GM19463 (cell line): ENCODE measurements at regions not wholly inside any gene's neighbourhood (a gene's known extent, or its start where the extent isn't known, plus 50 kb on each side); places are given as distances from the start of the nearest gene placed in this dataset.
"Not testable (repeated sequence)": the region's sequence is repeated elsewhere in the genome, so short reads cannot be mapped to it uniquely, and the experiment has no call there.

Experiments
- ATAC-seq: cut with Tn5 transposase; IDR thresholded peaks from one replicate; pipeline ENCODE4 v1.9.1; 2021; ENCODE audit warnings: mild to moderate bottlenecking, moderate library complexity; ENCODE audit not compliant: unreplicated experiment

DNA sequence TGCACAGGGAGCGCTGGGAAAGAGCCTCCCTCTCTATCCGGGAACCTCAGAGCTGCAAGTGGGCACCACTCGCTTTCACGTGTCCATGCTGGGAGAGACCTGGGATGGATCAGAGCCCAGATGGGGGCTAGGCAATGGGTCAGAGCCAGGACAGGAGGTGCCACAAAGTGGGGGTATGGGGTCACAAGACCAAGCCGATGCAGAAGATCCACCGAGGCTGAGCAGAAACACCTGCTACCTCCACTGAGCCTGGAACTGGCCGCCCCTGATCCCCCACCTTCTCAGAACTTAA lies 180.9 kb upstream of the SFSWAP start:
- ATAC-seq: no peak

DNA sequence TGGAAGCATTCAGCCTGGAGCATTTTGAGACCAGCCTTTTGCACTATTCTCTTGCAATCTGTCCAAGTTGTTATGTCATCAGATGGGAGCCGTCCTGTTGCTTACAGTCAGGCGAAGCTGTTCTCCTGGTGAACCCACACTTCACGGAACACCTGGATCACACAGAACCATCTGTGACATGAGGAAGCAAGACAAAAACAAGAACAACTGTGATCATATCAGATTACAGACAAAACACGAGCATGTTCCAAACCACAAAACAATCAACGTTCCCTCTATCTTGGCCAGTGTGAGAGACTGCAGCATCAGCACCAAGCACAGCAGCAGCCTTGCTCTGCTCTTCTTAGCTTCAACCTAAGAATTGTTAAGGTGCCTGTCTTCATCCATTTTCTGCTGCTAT lies 180.5 kb upstream of the SFSWAP start:
- no peak for ATAC-seq

DNA sequence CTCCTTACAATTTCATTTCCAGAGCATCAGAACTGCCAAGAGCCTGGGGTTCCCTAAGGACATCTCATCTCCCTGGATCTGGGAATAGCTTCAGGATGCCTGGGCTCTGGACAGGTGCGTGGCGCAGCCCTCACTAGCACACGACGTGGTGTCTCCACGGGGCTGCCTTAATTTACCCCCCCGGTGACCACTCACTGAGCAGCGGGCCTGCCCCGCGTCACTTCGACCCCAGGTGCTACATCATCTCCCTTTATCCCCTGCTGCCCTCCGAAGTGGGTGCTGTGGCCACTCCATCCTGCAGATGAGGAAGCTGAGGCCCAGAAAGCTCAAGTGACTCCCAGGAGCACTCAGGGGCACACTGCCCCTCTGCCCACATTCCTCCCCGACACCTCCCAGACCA lies 177.8 kb upstream of the SFSWAP start:
- no peak for ATAC-seq

DNA sequence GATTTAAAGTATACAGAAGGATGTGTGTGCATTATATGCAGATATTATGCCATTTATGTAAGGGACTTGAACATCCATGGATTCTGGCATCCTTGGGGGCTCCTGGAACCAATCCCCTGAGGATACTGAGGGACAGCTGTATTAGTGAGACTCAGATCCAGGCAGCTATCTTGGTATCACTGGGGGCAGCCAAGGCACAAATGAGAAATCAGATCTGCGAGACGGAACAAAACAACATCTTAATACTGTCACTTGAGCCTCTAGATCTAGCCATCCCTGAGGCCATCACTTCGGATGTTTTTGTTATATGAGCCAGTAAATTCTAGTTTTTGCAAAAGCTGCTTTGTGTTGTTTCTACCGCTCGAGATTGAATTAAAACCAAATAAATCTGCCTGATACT lies 175.1 kb upstream of the SFSWAP start:
- no peak for ATAC-seq

DNA sequence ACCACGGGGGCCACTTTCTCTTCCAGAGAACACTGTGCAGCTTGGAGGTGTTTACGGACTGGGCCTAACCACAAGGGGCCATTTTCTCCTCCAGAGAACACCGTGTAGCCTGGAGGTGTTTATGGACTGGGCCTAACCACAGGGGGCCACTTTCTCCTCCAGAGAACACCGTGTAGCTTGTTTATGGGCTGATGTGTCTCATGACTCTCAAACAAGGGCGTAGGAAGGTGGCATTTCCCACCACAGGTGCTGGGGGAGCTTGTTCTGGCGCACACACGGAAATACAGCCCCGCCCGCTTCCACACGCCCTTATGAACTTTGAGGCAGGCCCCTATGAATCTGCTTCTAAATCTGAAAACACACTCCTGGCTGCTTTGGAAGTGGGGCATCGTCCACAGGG lies 174.6 kb upstream of the SFSWAP start:
- ATAC-seq: no peak

DNA sequence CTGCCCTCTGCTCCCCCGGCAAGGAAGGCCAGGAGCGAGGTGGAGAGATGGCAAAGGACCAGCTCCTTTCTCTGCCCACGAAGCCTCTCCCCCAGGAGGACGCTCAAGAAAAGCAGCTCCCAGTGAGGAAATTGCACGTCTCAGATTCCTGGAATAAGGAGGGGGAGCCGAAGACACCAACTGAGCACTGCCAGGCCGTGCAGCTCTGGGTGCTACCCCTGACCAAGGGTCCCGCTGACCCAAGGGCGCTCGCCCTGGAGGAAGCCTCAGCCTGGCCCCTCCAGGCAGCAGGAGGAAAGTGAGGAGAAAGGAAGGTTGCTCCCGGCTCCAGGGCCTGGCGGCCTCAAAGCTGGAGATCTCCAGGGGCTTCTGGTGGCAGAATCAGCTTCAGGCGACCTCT lies 174.1 kb upstream of the SFSWAP start:
- no peak for ATAC-seq

DNA sequence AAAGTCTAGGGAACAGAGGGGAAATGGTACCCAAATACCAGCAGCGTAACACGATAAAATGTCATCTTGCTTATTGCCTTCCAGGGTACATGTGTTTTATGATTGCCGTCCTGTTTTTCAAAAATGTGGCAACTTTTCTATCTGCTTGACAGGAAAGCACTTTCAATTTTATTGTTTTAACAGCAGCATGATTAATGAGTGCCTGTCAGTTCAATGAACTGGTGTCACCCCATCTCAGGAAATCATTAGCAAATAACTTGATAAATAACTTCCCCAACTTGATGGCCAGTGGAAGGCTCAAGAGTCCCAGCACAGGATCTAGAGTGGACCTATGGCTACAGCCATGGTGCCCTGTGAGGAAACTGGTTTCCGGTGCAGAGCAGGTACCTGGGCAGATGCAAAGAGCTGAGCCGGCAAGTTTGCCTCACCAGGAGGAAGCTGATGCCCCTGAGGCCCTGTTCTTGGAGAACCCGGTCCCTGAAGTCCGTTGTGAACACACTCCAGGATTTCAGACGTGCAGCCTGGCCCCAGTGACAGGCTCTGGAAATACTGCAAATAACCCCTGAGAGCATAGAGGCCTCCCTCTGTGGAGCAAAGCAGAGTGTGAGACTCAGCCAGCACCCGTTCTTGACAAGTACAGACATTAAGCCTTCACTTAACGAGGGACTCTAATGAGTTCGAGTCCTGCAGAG lies 173.5 kb upstream of the SFSWAP start:
- ATAC-seq: no peak

DNA sequence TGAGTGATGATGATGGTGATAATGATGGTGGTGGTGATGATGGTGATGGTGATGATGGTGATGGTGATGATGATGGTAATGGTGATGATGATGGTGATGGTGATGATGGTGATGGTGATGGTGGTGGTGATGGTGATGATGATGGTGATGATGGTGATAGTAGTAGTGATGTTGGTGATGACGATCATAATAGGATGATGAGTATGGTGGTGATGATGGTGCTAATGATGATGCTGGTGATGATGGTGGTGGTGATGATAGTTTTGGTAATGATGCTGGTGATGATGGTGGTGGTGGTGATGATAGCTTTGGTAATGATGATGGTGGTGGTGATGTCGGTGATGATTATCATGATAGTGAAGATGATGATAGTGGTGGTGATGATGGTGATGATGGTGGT lies 171.5 kb upstream of the SFSWAP start:
- ATAC-seq: no peak

DNA sequence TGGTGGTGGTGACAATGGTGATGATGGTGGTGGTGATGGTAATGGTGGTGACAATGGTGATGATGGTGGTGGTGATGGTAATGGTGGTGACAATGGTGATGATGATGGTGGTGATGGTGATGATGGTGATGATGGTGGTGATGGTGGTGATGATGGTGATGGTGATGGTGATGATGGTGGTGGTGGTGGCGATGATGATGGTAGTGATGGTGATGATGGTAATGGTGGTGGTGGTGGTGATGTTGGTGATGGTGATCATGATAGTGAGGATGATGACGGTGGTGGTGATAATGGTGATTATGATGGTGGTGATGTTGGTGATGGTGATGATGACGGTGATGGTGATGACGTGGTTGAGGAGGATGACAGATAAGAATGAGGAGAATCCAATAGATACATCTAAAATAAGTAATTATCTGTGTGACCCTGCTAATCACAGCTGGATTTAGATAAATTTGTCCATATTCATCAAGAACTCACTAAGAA lies 170.7 kb upstream of the SFSWAP start:
- no peak for ATAC-seq

DNA sequence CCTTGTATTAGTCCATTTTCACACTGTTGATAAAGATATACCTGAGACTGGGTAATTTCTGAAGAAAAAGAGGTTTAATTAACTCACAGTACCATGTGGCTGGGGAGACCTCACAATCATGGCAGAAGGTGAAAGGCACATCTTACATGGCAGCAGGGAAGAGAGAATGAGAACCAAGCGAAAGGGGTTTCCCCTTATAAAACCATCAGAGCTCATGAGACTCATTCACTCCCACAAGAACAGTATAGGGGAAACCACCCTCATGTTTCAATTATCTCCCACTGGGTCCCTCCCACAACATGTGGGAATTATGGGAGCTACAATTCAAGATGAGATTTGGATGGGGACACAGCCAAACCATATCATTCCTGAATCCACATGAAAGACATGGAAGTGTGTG lies 169.4 kb upstream of the SFSWAP start:
- not testable (repeated sequence) for ATAC-seq

DNA sequence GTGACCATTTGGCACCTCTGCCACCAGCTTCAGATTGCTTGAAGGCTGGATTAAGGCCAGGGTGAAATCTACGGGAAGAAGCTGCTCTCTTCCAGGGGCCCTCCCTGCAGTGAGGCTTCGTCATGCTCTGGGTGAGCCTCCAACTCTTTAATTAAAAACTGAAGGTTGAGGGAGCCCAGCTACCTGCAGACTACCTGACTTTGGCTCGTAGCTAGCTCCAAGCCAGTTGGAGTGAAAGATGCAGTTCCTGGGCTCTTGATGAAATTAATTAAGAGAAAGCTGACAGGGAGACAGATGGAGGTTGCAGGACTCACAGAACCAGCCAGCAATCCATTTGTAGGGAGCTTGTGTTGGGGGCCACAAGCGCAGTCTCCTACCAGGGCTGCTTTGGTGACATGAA lies 168.5 kb upstream of the SFSWAP start:
- no peak for ATAC-seq

DNA sequence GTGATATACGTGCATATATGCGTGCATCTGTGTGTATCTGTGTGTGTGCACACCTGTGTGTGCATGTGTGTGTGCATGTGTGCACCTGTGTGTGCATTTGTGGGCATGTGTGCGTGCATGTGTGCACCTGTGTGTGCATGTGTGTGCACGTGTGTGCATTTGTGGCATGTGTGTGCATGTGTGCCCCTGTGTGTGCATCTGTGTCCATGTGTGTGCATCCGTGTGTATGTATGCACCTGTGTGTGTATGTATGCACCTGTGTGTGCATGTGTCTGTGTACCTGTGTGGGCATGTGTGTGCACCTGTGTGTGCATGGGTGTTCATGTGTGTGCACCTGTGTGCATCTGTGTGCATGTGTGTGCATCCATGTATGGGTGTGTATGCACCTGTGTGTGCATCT lies 167.8 kb upstream of the SFSWAP start:
- no peak for ATAC-seq

DNA sequence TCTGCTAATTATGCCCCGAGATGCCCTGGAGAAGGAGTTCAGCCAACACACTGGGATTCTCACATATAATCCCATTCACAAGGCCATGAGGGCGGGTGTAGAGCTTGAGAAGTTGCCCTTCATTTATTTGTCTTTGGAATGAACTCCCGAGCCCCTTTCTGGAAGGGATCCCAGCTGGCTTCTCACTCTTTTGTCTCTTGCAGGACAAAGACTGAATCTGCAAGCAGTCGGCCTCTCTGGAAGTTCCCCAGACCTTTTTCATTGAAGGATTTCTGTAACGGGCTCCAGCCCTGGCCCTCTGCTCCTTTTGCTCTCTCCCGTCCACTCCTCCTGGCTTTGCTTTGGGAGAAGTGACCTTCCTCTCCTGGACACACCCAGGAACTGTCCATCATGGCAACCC lies 163.3 kb upstream of the SFSWAP start:
- ATAC-seq: no peak

DNA sequence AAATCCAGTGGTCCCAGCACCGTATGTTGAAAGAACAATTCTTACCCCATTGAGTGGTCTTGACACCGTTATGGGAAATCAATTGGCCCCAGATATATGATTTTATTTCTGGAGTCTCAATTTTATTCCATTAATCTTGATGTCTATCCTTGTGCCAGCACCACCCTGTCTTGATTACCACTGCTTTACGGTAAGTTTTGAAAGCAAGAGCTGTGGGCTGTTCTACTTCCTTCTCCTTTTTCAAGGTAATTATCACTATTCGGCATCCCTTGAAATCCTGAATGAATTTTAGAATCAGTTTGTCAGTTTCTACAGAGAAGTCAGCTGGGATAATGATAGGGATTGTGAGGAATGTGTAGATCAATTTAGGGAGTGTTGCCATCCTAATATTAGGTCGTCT lies 160.8 kb upstream of the SFSWAP start:
- no peak for ATAC-seq

DNA sequence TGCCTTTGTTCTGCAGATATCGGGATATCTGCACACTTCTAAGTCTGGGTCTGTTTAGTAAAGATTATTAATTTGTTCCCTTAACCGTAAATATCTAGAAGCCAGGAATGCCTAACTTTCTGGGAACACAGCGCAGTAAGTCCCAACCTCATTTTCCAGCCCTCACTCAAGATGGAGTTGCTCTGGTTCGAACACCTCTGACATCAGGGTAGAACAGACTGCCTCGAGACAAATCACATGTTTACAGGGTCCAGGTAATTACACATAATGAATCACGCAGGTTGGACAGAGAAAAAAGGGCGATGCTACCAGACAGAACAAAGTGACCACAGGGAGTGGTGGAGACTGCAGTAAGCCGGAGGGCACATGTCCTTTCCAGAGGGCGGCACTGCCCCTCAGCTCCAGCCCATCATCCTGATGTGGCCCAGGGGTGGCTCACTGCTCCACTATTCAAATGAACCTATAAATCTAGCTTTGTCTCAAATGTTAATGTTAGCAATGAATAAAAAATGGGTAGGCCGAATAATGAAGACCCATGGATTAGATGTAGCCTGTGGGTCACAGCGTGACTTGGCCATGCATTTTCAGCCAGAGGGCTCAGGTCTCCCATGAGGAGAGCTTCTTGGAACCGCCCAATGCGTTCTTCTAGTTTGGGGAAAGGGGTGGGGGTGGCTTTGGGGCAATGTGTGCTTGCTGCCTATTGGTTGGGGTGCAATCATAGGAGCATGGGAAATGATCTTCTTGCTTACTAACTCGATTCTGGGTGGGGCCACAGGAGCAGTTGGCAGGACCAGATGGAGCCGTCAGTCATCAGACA lies 159.0 kb upstream of the SFSWAP start:
- ATAC-seq: no peak

DNA sequence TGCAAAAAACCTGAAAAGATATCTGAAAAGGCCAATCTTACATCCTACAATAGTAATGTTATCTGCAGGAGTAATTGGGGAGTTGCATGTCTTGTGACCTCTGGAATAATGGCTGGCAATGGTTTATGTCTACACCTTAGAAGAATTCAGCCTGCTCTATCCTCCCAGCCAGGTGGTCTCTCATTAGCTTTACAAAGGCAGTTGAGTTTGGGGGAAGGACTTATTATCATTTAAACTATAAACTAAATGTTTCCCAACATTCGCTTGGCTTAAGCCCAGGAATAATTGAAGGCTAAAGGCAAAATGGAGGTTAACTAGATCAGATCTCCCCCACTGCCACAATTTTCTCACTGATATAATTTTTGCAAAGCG lies 158.4 kb upstream of the SFSWAP start:
- no peak for ATAC-seq

DNA sequence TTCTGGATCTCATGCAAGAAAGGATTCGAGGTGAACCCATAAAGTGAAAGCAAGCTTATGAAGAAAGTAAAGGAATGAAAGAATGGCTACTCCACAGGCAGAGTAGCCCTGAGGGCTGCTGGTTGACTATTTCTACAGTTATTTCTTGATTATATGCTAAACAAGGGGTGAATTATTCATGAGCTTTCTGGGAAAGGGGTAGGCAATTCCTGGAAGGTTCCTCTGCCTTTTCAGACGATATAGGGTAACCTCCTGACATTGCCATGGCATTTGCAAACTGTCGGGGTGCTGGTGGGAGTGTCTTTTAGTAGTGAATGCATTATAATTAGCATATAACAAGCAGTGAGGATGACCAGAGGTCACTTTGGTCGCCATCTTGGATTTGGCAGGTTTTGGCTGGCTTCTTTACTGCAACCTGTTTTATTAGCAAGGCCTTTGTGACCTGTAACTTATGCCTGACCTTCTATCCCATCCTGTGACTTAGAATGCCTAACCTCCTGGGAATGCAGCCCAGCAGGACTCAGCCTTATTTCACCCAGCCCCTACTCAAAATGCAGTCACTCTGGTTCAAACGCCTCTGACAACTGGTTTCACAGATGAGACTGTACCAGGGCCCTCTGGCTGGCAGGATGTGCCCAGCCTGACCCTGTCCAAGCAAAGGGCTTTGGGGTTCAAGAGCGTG lies 157.7 kb upstream of the SFSWAP start:
- no peak for ATAC-seq

DNA sequence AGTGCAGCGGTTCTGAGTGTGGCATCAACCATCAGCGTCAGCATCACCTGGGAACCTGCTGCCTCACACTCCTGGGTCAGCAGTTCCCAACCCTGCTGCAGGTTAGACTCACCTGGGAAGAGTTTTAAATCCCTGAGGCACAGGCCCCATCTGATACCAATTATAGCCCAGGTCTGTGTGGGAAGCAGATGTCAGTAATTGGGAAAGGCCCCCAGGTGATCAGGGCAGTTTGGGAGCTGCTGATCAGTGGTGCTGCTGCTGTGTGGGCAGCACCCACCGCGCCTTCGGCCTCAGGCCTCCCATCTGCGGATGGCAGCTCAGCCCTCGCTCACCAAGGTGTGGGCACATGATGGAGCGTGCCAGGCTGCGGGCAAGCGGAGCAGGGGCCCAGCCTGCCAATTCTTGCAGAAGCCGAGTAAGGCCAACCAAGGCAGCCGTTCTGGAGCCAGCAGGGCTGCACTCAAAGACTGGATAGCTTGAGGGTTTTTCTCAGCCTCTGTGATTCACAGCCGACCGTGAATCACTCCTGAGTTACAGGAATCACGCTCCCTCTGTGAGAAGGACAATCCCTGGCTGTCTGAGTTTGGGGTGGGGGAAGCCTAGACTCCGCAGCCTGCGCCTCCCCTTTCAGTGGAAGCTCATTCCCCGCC lies 155.6 kb upstream of the SFSWAP start:
- no peak for ATAC-seq

DNA sequence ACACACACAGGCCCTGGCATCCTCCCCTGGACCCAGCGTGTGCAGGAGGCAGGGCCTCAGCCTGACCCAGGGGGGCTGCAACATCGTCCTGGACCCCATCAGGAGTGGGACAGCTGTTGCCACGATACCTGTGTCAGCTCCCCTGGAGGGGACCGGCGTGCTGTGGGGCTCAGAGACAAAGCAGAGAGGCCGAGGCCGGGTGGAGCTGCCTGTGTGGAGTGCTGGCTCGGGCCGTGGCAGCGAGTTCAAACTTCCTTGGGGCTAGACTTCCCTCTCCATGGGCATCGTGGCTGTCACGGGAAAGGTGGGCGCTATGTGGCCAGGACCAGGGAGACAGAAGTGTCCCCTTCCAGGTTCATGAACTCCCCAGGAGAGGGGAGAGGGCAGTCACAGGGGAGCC lies 155.0 kb upstream of the SFSWAP start:
- no peak for ATAC-seq

DNA sequence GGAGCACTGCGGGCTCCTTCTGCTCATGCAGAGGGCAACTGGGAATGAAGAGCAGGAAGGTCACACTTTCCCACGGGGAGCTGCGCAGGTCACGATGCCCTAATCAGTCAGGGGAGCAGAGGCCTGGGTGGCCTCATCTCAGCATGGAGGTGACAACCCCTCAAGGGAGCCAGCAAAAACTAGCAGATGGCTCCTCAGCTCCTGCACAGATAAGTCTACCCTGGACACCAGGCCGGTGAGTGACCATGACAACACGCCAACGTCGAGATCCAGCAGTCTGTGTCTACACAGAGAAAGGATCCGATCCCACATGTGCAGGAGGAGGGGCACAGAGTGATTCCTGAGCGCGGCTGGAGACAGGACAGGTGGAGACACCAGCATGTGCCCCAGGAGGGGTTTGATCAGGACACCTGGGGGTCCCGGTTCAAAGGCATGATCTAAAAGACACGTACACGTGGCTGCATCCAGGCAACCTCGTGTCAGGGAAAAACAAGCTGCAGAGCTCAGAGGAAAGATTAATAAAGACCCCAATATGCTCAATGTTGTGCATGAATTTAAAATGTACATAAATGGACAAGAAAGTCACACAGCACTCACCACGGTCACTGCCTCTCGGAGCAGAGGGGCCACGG lies 153.7 kb upstream of the SFSWAP start:
- no peak for ATAC-seq
